Endothelial cell (in vitro differentiated cells): ENCODE measurements at regions not wholly inside any gene's neighbourhood (a gene's known extent, or its start where the extent isn't known, plus 50 kb on each side); places are given as distances from the start of the nearest gene placed in this dataset.

Experiments
- DNase-seq: peaks from one replicate; pipeline ENCODE4 v3.0.0; 2021; ENCODE audit warnings: low spot score
- H3K27ac Mint-ChIP-seq: one replicate; pipeline ENCODE4 v1.8.0; 2021; ENCODE audit warnings: mixed read lengths, inconsistent platforms; ENCODE audit not compliant: unreplicated experiment
- H3K27me3 Mint-ChIP-seq: one replicate; pipeline ENCODE4 v1.8.0; 2021; ENCODE audit warnings: mild to moderate bottlenecking, moderate library complexity, mixed read lengths, inconsistent platforms; ENCODE audit not compliant: unreplicated experiment
- H3K36me3 Mint-ChIP-seq: one replicate; pipeline ENCODE4 v1.8.0; 2021; ENCODE audit warnings: mild to moderate bottlenecking, low read depth, mixed read lengths, inconsistent platforms; ENCODE audit not compliant: unreplicated experiment
- H3K4me1 Mint-ChIP-seq: one replicate; pipeline ENCODE4 v1.8.0; 2021; ENCODE audit warnings: mild to moderate bottlenecking, mixed read lengths, inconsistent platforms; ENCODE audit not compliant: unreplicated experiment
- H3K4me3 Mint-ChIP-seq: one replicate; pipeline ENCODE4 v1.8.0; 2021; ENCODE audit warnings: mild to moderate bottlenecking, mixed read lengths, inconsistent platforms; ENCODE audit not compliant: unreplicated experiment
- H3K9me3 Mint-ChIP-seq: one replicate; pipeline ENCODE4 v1.8.0; 2021; ENCODE audit warnings: mixed read lengths, inconsistent platforms; ENCODE audit not compliant: unreplicated experiment
- TF ChIP-seq, protein P1 (sequence below): fragments of 200-600 bp; sonication (generic); IDR thresholded peaks from one replicate; pipeline ENCODE4 v1.5.0; 2021; ENCODE audit warnings: antibody characterized with exemption; ENCODE audit not compliant: unreplicated experiment

DNA sequence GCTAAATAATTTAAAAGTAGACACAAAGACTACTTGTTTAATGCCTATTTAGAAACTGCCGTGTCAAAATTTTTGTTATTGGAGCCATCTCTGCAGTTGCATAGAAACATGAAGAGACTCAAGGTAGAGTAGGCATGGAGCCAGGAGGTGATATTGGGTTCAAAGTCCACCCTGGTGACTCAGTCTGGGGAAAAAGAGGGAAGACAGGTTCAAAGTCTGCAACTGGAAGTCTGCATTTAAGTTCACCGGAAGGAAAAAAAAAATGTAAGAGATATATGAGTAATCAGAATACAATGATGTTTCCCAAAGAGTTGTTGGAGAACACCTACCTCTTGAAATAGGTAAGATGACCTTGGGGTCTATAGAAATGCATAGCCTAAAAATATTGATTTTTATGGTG is 67.4 kb upstream of the QRFPR start:
- no peaks in the 10 kb centered on the region for H3K9me3 Mint-ChIP-seq
- peaks cover 13% of the 10 kb centered on the region for H3K4me1 Mint-ChIP-seq
- TF ChIP-seq, protein P1, sequence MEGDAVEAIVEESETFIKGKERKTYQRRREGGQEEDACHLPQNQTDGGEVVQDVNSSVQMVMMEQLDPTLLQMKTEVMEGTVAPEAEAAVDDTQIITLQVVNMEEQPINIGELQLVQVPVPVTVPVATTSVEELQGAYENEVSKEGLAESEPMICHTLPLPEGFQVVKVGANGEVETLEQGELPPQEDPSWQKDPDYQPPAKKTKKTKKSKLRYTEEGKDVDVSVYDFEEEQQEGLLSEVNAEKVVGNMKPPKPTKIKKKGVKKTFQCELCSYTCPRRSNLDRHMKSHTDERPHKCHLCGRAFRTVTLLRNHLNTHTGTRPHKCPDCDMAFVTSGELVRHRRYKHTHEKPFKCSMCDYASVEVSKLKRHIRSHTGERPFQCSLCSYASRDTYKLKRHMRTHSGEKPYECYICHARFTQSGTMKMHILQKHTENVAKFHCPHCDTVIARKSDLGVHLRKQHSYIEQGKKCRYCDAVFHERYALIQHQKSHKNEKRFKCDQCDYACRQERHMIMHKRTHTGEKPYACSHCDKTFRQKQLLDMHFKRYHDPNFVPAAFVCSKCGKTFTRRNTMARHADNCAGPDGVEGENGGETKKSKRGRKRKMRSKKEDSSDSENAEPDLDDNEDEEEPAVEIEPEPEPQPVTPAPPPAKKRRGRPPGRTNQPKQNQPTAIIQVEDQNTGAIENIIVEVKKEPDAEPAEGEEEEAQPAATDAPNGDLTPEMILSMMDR, result no peak
- H3K27ac Mint-ChIP-seq, result no peak overlapping the region
- H3K27me3 Mint-ChIP-seq, result no peaks in the 10 kb centered on the region
- H3K4me3 Mint-ChIP-seq, result no peak overlapping the region
- H3K36me3 Mint-ChIP-seq, result no peaks in the 10 kb centered on the region
- no peak for DNase-seq

DNA sequence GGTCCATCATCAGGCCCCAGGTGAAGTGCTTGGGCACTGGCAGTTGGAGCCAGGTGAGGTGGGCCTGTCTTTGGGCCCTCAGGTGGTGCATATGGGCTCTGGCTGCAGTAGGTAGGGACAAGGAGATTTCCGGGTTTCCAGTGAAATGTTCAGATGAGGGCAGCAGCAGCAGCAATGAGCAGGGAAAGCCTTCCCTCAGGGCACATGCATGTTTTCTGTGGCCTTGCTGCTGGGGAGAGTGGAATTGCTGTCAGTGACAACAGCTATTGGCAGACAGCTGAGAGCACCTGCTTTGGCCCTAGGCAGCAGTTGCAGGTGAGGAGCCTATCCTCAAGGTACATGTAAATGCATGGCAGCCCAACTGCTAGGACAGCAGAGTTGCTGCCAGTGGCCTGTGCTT is 58.9 kb upstream of the QRFPR start:
- TF ChIP-seq, protein P1, result no peak
- no peaks in the 10 kb centered on the region for H3K4me1 Mint-ChIP-seq
- peaks cover 6% of the 10 kb centered on the region for H3K9me3 Mint-ChIP-seq
- H3K4me3 Mint-ChIP-seq, result no peak overlapping the region
- no peak for DNase-seq
- no peak overlapping the region for H3K27ac Mint-ChIP-seq
- H3K36me3 Mint-ChIP-seq, result peaks cover 3% of the 10 kb centered on the region
- H3K27me3 Mint-ChIP-seq, result peaks cover 1% of the 10 kb centered on the region
